HFF-Myc (cell line): ENCODE measurements at regions not wholly inside any gene's neighbourhood (a gene's known extent, or its start where the extent isn't known, plus 50 kb on each side); places are given as distances from the start of the nearest gene placed in this dataset.

Source experiments
- DNase-seq: peaks from one replicate; pipeline ENCODE4 v3.0.0-alpha.2; 2011; ENCODE audit warnings: low read depth; ENCODE audit errors: extremely low read depth
- H3K4me3 ChIP-seq: replicated peaks from 2 replicates; pipeline ENCODE4 v1.5.1; 2011; ENCODE audit warnings: low read depth, mild to moderate bottlenecking, control low read depth, low read length
- CTCF ChIP-seq: IDR thresholded peaks from 2 replicates; pipeline ENCODE4 v1.5.1; 2012; ENCODE audit warnings: mild to moderate bottlenecking, low read depth, low read length, control low read depth; ENCODE audit errors: missing control alignments

- no peak for DNase-seq
- no peak overlapping the region for H3K4me3 ChIP-seq
- no peak for TF ChIP-seq CTCF
Observed at GRCh38 chr1:204814166-204814884, 56.3 kb upstream of the NFASC start.

GRCh38 chr1:204817341-204817740 is 53.3 kb upstream of the NFASC start:
- no peak for DNase-seq
- no peak overlapping the region for H3K4me3 ChIP-seq
- TF ChIP-seq CTCF = no peak

- TF ChIP-seq CTCF = no peak
Observed at GRCh38 chr1:204818998-204819397, 51.7 kb upstream of the NFASC start.

GRCh38 chr1:204819495-204819894 is 51.2 kb upstream of the NFASC start:
- no peak for DNase-seq
- no peak for TF ChIP-seq CTCF
- H3K4me3 ChIP-seq = no peak overlapping the region

More at GRCh38 chr1:204818998-204819397, 51.7 kb upstream of the NFASC start:
- H3K4me3 ChIP-seq = no peak overlapping the region
- no peak for DNase-seq
